NB4 (cell line): ENCODE measurements at regions not wholly inside any gene's neighbourhood (a gene's known extent, or its start where the extent isn't known, plus 50 kb on each side); places are given as distances from the start of the nearest gene placed in this dataset.

Source experiments
- MYC ChIP-seq: IDR thresholded peaks from 2 replicates; pipeline ENCODE4 v1.6.1; 2011; ENCODE audit warnings: low read depth, low read length
- POLR2A ChIP-seq: IDR thresholded peaks from 2 replicates; pipeline ENCODE4 v1.6.1; 2011; ENCODE audit warnings: mild to moderate bottlenecking; ENCODE audit not compliant: insufficient read length; ENCODE audit errors: extremely low read depth
- TF ChIP-seq, protein P1 (sequence below): IDR thresholded peaks from one replicate; pipeline ENCODE4 v1.5.1; 2012; ENCODE audit warnings: low read depth, low read length
- TF ChIP-seq, protein P2 (sequence below): IDR thresholded peaks from 2 replicates; pipeline ENCODE4 v1.6.1; 2011; ENCODE audit warnings: low read depth, low read length

DNA sequence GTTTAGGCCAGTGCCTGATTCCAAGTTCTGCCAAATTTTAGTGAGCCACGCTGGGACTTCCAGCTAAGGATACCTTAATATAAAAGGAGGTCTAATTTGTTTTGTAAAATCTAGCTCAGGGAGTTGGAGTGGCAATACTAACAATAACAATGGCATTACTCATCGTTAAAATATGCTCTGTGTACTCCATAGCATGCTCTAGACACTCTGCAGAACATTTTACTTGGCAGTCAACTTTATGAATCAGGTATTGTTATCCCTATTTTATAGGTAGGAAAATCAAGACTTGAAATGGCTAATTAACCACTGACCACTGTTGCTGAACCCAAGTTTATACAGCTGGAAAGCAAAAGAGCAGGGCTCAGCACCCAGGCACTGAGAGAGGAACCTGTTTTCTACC, 485.0 kb upstream of the KIRREL3 start:
- TF ChIP-seq, protein P1, sequence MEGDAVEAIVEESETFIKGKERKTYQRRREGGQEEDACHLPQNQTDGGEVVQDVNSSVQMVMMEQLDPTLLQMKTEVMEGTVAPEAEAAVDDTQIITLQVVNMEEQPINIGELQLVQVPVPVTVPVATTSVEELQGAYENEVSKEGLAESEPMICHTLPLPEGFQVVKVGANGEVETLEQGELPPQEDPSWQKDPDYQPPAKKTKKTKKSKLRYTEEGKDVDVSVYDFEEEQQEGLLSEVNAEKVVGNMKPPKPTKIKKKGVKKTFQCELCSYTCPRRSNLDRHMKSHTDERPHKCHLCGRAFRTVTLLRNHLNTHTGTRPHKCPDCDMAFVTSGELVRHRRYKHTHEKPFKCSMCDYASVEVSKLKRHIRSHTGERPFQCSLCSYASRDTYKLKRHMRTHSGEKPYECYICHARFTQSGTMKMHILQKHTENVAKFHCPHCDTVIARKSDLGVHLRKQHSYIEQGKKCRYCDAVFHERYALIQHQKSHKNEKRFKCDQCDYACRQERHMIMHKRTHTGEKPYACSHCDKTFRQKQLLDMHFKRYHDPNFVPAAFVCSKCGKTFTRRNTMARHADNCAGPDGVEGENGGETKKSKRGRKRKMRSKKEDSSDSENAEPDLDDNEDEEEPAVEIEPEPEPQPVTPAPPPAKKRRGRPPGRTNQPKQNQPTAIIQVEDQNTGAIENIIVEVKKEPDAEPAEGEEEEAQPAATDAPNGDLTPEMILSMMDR: no peak
- TF ChIP-seq POLR2A (no peak), MYC (no peak)
- TF ChIP-seq, protein P2, sequence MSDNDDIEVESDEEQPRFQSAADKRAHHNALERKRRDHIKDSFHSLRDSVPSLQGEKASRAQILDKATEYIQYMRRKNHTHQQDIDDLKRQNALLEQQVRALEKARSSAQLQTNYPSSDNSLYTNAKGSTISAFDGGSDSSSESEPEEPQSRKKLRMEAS: no peak
